ENCODE measurements at regions not wholly inside any gene's neighbourhood (a gene's known extent, or its start where the extent isn't known, plus 50 kb on each side); places are given as distances from the start of the nearest gene placed in this dataset.

GRCh38 chr12:87812681-87813080 lies 216.5 kb downstream of the C12orf50 start:
- ATAC-seq (no peak), DNase-seq (no peak)
- H3K4me3 ChIP-seq, result no peak overlapping the region
- TF ChIP-seq CTCF (IDR thresholded peaks at IDR 0.05), result no peak
- intact Hi-C loops (cut with DNase I), result no loop called here
- H3K4me1 ChIP-seq, result no peaks in the 10 kb centered on the region
- no peaks in the 10 kb centered on the region for H3K9me3 ChIP-seq
- H3K27me3 ChIP-seq, result no peaks in the 10 kb centered on the region
- H3K36me3 ChIP-seq, result no peaks in the 10 kb centered on the region
- H3K27ac ChIP-seq, result no peak overlapping the region

- ATAC-seq (no peak), DNase-seq (no peak)
- Histone ChIP-seq H3K27me3 (no peaks in the 10 kb centered on the region), H3K4me1 (no peaks in the 10 kb centered on the region), H3K27ac (no peak overlapping the region), H3K4me3 (no peak overlapping the region), H3K36me3 (no peaks in the 10 kb centered on the region), H3K9me3 (no peaks in the 10 kb centered on the region)
- intact Hi-C loops (cut with DNase I), result no loop called here
- no peak for TF ChIP-seq CTCF (IDR thresholded peaks at IDR 0.05)
These were observed 217.2 kb downstream of the C12orf50 start for GRCh38 chr12:87812030-87812429.

GRCh38 chr12:87809916-87810315 lies 219.3 kb downstream of the C12orf50 start:
- Histone ChIP-seq H3K4me3 (no peak overlapping the region), H3K27me3 (no peaks in the 10 kb centered on the region), H3K9me3 (no peaks in the 10 kb centered on the region), H3K36me3 (no peaks in the 10 kb centered on the region), H3K4me1 (no peaks in the 10 kb centered on the region), H3K27ac (no peak overlapping the region)
- DNase-seq (no peak), ATAC-seq (no peak)
- no peak for TF ChIP-seq CTCF (IDR thresholded peaks at IDR 0.05)
- intact Hi-C loops (cut with DNase I), result no loop called here

- Histone ChIP-seq H3K36me3 (no peaks in the 10 kb centered on the region), H3K9me3 (no peaks in the 10 kb centered on the region), H3K4me1 (no peaks in the 10 kb centered on the region), H3K27me3 (no peaks in the 10 kb centered on the region), H3K27ac (no peak overlapping the region), H3K4me3 (no peak overlapping the region)
- no peak for ATAC-seq
- no peak for DNase-seq
- no peak for TF ChIP-seq CTCF (IDR thresholded peaks at IDR 0.05)
- intact Hi-C loops (cut with DNase I), result no loop called here
These were observed 222.1 kb downstream of the C12orf50 start for GRCh38 chr12:87807086-87807485.

GRCh38 chr12:87806310-87806709 lies 222.9 kb downstream of the C12orf50 start:
- no peaks in the 10 kb centered on the region for H3K9me3 ChIP-seq
- no peaks in the 10 kb centered on the region for H3K4me1 ChIP-seq
- TF ChIP-seq CTCF (IDR thresholded peaks at IDR 0.05), result no peak
- no peak overlapping the region for H3K27ac ChIP-seq
- DNase-seq (no peak), ATAC-seq (no peak)
- intact Hi-C loops (cut with DNase I), result no loop called here
- H3K4me3 ChIP-seq, result no peak overlapping the region
- no peaks in the 10 kb centered on the region for H3K27me3 ChIP-seq
- no peaks in the 10 kb centered on the region for H3K36me3 ChIP-seq

GRCh38 chr12:87804386-87804785 lies 224.8 kb downstream of the C12orf50 start:
- H3K36me3 ChIP-seq, result no peaks in the 10 kb centered on the region
- no peak overlapping the region for H3K27ac ChIP-seq
- no peak for TF ChIP-seq CTCF (IDR thresholded peaks at IDR 0.05)
- ATAC-seq (no peak), DNase-seq (no peak)
- no peaks in the 10 kb centered on the region for H3K9me3 ChIP-seq
- intact Hi-C loops (cut with DNase I), result no loop called here
- no peak overlapping the region for H3K4me3 ChIP-seq
- H3K27me3 ChIP-seq, result no peaks in the 10 kb centered on the region
- H3K4me1 ChIP-seq, result no peaks in the 10 kb centered on the region

All from upper lobe of right lung (tissue), 1 donor.